Fibroblast of pulmonary artery (primary cell): ENCODE measurements at regions not wholly inside any gene's neighbourhood (a gene's known extent, or its start where the extent isn't known, plus 50 kb on each side); places are given as distances from the start of the nearest gene placed in this dataset.

Source experiments
- DNase-seq: peaks from one replicate; pipeline ENCODE4 v3.0.0-alpha.2; 2010; ENCODE audit warnings: low read depth
- H3K4me3 ChIP-seq: replicated peaks from 2 replicates; pipeline ENCODE4 v1.5.1; 2011; ENCODE audit warnings: low read depth, mild to moderate bottlenecking, control low read depth, low read length, moderate library complexity
- CTCF ChIP-seq: IDR thresholded peaks from 2 replicates; pipeline ENCODE4 v1.5.1; 2011; ENCODE audit warnings: mild to moderate bottlenecking, control low read depth, low read length, inconsistent platforms; ENCODE audit errors: missing control alignments

- TF ChIP-seq CTCF: no peak
- peak; percentile 4 for DNase-seq
- H3K4me3 ChIP-seq: no peak overlapping the region
Observed at GRCh38 chr5:105885266-105885665, 1785.5 kb downstream of the EFNA5 start.

- TF ChIP-seq CTCF: no peak
- H3K4me3 ChIP-seq: no peak overlapping the region
- no peak for DNase-seq
Observed at GRCh38 chr5:105882956-105883481, 1787.7 kb downstream of the EFNA5 start.

- TF ChIP-seq CTCF: no peak
- no peak overlapping the region for H3K4me3 ChIP-seq
- no peak for DNase-seq
Observed at GRCh38 chr5:105878402-105878801, 1792.3 kb downstream of the EFNA5 start.

- no peak for DNase-seq
- no peak overlapping the region for H3K4me3 ChIP-seq
- peak; percentile 1 for TF ChIP-seq CTCF
Observed at GRCh38 chr5:105877592-105877991, 1793.1 kb downstream of the EFNA5 start.

GRCh38 chr5:105874316-105874715, 1796.4 kb downstream of the EFNA5 start:
- H3K4me3 ChIP-seq: no peak overlapping the region
- DNase-seq: no peak
- no peak for TF ChIP-seq CTCF

GRCh38 chr5:105872569-105873270, 1798.0 kb downstream of the EFNA5 start:
- no peak for TF ChIP-seq CTCF
- DNase-seq: peak; percentile 3
- H3K4me3 ChIP-seq: no peak overlapping the region
